ENCODE measurements at regions not wholly inside any gene's neighbourhood (a gene's known extent, or its start where the extent isn't known, plus 50 kb on each side); places are given as distances from the start of the nearest gene placed in this dataset.
A peak's percentile ranks its signal among the peaks of the same experiment; 100 is the strongest.

GRCh38 chr6:33950891-33951889, 147.4 kb upstream of the MLN start:
- no peak for DNase-seq (ENCODE audit: low read depth)

GRCh38 chr6:33950472-33950881, 146.7 kb upstream of the MLN start:
- DNase-seq (ENCODE audit: low read depth): no peak

DNA sequence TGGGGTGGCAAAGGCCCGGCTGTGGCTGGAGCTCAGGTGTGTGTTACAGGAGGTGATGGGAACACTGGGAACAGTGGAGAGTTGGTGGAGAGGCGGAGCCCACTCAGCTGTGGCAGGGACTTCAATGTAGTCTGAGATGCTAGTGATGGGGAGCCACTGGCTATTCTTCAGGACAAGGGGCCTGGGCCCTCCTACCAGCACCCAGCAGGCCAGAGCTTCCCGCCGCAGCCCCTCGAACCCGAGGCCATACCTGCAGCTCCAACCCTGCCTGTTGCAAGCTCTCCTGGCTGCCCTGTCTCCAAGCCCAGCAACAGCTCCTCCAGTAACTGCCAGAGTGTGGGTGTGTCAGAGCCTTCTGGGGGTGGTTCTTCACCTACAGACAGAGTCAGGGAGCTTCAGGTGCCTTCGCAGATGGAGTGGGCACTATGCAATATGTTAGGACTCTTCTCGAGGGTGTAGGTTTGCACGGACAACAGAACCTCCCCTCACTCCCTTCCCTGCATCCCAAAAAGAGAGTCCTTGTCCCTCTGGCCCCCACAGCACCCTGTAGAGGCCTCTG, 146.2 kb upstream of the MLN start:
- no peak for DNase-seq (ENCODE audit: low read depth)

GRCh38 chr6:33949111-33949510, 145.3 kb upstream of the MLN start:
- DNase-seq (ENCODE audit: low read depth): no peak

- DNase-seq (ENCODE audit: low read depth): no peak
Measured at GRCh38 chr6:33947916-33948594, 144.3 kb upstream of the MLN start.

DNA sequence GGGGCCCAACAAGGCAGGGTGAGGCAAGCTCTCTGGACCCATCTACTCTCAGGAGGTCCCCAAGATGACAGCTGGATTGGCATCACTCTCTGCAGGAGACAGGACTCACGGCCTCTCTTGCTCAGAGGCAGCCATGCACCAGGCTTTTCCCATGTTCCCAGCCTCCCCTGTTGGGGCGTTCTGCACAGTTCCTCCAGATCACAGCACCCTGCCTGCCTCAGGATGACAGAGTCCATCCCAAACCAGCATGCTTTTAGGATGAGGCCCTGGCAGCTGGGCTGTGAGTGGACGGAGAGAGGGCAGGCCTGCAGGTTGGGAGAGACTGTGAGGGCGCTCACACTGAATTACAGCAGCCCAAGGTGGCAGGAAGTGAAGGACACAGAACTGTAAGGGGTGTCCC, 143.2 kb upstream of the MLN start:
- no peak for DNase-seq (ENCODE audit: low read depth)

DNA sequence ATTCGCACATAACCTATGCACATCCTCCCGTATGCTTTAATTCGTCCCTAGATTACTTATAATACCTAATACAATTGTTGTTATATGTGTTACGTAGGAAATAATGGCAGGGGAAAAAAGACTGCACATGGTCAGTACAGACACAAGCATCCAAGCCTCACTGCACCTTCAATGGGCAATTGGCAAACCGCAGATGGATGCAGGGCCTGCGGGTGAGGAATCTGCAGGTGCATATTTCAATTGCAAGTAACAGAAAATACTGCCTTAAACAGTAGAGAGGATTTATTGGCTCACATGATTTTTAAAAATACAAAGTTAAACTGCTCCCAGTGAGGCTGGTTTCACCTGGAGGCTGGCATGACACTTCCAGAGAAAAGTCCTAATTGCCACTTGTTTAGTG, 142.1 kb upstream of the MLN start:
- DNase-seq (ENCODE audit: low read depth): no peak

DNA sequence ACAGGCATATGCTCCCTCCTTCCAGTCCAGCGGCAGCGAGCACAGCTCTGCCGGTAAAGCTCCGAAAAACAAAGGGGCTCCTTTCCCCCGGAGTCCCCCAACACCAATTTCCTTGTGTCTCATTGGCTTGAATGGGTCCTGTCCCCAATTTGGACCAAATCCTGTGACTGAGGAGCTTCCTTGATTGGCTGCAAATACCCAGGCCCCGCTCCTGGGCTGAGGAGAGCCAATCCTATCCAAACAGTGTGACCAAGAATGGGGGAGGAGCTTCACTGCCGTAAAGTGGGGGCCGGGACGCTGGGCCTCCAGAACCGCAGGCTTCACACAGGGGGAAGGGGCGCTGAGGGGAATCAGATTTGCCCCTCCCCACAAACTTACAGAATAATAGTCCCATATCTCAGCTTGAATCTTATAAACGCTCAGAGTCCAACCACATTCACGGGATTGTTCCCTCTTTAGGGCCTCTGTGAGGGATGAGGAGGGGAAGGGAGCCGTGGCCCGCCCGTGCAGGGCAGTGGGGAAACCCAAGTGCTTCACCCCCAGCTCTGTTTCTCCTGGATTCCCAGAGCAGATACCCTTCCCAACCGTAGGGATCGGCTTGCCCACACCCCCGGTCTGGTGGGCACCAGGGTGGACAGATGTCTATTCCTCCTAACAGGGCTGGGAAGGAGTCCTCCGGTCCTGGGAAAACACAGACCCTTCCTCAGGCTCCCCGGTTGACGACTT, 141.0 kb upstream of the MLN start:
- no peak for DNase-seq (ENCODE audit: low read depth)

GRCh38 chr6:33936886-33937285, 133.1 kb upstream of the MLN start:
- DNase-seq (ENCODE audit: low read depth): peak; percentile 10

- DNase-seq (ENCODE audit: low read depth): no peak
Measured at GRCh38 chr6:33935439-33936080, 131.8 kb upstream of the MLN start.

DNA sequence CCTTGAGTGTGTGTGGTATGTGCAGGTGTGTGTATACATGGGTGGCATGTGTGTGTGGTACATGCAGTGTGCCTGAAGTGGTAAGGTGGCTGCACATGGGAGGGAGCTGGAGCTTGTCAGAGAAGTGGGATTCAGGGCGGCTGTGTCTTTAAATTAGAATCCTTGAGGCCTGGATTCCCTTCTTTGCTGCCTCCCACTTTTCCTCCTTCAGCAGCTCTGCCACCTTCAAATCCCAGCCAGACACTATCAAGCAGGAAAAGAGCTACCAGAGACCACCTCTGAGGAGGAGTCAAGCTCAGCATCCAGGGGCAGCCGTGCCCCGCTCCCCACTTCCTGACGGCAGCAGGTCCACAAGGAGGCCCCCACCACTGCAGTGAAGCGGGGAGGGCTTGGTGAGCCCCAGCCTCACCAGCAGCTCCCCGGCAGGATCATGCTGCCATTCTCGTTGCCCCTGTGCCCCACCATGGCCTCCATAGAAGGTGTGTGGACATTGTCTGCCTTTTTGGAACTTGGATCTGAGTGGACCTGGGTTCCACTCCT, 131.0 kb upstream of the MLN start:
- no peak for DNase-seq (ENCODE audit: low read depth)

- no peak for DNase-seq (ENCODE audit: low read depth)
Measured at GRCh38 chr6:33933101-33933500, 129.3 kb upstream of the MLN start.

DNA sequence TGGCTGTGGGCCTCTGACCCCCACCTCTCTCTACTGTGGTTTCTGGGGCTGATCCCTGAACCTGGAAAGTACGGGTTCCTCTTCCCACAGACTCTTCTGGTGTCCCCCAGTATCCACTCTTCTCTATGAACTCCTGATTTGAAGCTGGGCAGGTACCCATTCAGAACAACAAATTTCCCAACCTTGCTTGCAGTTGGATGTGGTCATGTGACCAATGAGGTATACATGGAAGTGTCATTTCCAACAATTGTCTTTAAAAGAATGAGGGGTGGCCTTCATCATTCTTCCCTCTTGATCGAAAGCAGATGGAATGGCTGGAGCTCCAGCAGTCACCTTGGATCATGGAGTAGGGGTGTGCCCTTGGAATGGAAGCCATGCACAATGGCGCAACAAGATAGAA, 128.0 kb upstream of the MLN start:
- DNase-seq (ENCODE audit: low read depth): no peak

GRCh38 chr6:33929575-33930288, 125.9 kb upstream of the MLN start:
- DNase-seq (ENCODE audit: low read depth): no peak

GRCh38 chr6:33927616-33928015, 123.8 kb upstream of the MLN start:
- peak; percentile 70 for DNase-seq (ENCODE audit: low read depth)

DNA sequence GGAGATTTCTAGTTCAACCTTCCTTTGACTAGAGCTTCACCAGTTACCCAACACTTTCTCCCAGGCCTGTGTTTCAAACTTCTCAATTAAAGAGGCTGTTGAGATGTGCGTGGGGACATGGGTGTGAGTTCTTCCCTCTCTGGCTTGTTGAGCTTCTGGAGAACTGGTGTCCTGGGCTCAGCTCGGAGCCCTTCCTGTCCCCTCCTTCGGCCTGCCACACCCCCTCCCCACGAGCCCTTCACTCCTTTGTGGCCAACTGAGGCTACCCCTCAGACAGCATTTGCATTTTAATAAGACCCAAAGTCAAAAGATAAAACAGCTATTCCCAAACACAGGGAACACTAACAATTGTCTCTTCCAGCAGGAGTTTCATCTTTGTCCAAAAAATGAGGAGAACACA, 123.3 kb upstream of the MLN start:
- no peak for DNase-seq (ENCODE audit: low read depth)

- peak; percentile 54 for DNase-seq (ENCODE audit: low read depth)
Measured at GRCh38 chr6:33926451-33926850, 122.6 kb upstream of the MLN start.

DNA sequence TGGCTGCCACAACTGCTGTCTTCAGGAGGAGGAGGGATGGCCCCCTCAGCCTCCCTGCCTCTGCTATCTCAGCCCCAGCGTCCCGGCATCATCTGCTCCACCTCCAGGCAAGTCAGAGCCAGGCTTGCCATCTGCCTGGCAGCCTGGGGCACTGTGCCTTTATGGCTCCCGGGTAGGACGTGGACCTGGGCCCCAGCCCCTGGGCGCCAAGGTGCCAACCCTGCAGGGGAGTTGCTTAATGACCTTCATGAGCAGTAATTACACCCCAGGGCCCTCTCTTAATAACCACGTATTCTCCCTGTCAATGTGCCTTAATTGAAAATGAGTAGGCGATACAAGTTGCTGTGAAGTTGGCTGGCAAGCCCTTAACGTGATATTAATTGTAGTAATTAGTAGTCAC, 122.1 kb upstream of the MLN start:
- no peak for DNase-seq (ENCODE audit: low read depth)

DNA sequence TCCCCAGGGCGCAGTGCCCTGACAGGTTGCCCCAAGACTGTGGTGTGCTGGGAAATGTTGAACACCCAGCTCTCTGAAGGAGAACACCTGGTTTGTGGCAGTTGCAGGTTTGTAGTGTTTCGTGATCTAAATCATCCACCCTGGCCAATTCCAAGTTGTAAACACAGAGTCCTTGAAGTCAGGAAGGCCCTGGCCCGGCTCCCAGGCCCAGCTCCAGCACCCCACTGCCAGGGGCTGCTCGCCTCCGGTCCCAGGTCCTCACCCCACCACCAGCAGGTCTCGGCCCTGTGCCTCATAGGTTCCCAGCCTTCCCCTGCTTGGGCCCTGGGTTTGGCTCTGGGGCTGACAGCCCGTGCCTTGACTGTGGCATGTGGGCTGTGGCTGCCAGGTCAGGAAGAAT, 121.4 kb upstream of the MLN start:
- no peak for DNase-seq (ENCODE audit: low read depth)

- DNase-seq (ENCODE audit: low read depth): no peak
Measured at GRCh38 chr6:33924681-33925080, 120.9 kb upstream of the MLN start.
